ENCODE measurements at regions not wholly inside any gene's neighbourhood (a gene's known extent, or its start where the extent isn't known, plus 50 kb on each side); places are given as distances from the start of the nearest gene placed in this dataset.

DNA sequence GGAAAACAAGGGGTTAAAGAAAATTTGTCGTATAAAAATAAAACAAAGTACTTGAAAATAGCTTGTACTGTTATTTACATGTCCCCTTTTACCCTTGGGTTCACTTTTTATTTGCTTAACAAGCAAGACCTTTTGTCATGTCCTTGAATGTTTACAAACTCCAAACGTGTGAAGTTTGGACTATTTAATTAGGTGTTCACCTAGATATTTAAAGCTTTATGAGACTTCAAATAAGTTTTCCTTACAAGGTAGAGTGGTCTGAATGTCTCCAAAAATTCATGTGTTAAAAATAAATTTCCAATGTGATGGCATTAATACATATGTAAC lies 242.0 kb upstream of the TTC14 start:
- ATAC-seq (ENCODE audit: low FRiP score) (no peak), DNase-seq (ENCODE audit: low spot score) (no peak)
- TF ChIP-seq CTCF (IDR thresholded peaks at IDR 0.05) = no peak

- no peak for ATAC-seq (ENCODE audit: low FRiP score)
These were observed 239.9 kb upstream of the TTC14 start for GRCh38 chr3:180362081-180362480.

GRCh38 chr3:180375831-180376230 lies 226.1 kb upstream of the TTC14 start:
- DNase-seq (ENCODE audit: low spot score) (no peak), ATAC-seq (ENCODE audit: low FRiP score) (no peak)
- no peak for TF ChIP-seq CTCF (IDR thresholded peaks at IDR 0.05)

More at GRCh38 chr3:180362081-180362480, 239.9 kb upstream of the TTC14 start:
- DNase-seq (ENCODE audit: low spot score) = no peak
- TF ChIP-seq CTCF (IDR thresholded peaks at IDR 0.05) = no peak

GRCh38 chr3:180378496-180378895 lies 223.5 kb upstream of the TTC14 start:
- ATAC-seq (ENCODE audit: low FRiP score) (no peak), DNase-seq (ENCODE audit: low spot score) (no peak)
- no peak for TF ChIP-seq CTCF (IDR thresholded peaks at IDR 0.05)

- no peak for ATAC-seq (ENCODE audit: low FRiP score)
- no peak for TF ChIP-seq CTCF (IDR thresholded peaks at IDR 0.05)
- no peak for DNase-seq (ENCODE audit: low spot score)
These were observed 219.3 kb upstream of the TTC14 start for GRCh38 chr3:180382638-180383180.

DNA sequence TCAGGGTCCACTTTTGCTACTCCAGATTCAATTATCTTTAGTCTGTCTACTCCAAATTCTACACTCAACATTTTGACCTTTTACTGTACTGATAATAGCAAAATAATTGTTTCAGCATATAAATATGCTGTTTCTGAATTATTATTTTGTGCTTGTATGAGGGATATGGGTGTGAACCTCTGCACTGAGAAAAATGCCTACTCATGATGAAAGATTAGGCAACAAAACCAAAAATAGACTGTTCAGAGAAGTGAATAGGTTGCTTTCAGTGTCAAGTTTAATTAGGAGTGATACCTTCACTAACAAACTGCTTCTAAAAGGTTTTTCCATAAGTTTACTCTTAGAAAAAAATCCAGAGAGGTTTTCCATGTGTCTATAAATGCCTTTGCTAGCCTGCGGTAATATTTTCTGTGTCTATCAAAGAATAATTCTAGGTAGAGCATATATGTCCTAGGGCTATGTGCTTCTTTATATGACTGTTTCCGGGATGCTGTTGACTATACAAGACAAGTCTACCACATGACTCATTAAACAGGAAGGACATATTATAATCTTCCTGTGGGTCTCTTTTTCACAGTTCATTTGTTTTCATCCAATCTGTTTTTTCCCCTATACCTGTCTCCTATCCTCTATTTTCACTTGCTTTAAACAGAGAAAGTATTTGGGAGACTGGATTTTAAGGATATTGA lies 218.5 kb upstream of the TTC14 start:
- ATAC-seq (ENCODE audit: low FRiP score) = no peak
- no peak for TF ChIP-seq CTCF (IDR thresholded peaks at IDR 0.05)
- no peak for DNase-seq (ENCODE audit: low spot score)

DNA sequence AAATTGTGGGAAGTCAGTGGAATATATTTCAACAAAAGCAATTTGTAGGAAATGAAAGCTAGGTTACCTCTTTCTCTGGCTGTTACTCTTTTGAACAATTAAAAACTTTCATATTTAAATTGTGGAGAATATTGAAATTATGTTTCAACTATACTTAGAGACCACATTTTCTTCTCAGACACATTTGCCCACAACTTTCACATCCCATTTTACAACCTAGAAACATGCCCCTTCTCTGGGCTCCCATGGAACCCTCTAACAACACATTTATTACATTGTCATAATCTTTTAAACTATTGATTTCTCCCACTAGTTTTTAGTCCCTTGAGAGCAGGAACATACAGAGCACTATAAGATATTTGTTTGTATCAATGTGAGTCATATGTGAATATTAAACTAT lies 211.7 kb upstream of the TTC14 start:
- ATAC-seq (ENCODE audit: low FRiP score) = no peak
- no peak for TF ChIP-seq CTCF (IDR thresholded peaks at IDR 0.05)
- DNase-seq (ENCODE audit: low spot score) = no peak
